ENCODE measurements at regions not wholly inside any gene's neighbourhood (a gene's known extent, or its start where the extent isn't known, plus 50 kb on each side); places are given as distances from the start of the nearest gene placed in this dataset.

GRCh38 chr13:89212186-89212585, 1541.0 kb downstream of the SLITRK5 start:
- no peak for TF ChIP-seq POLR2A (IDR thresholded peaks at IDR 0.05; ENCODE audit: low read length)
- no peak for TF ChIP-seq GATA1 (IDR thresholded peaks at IDR 0.05; ENCODE audit: low read depth, low read length)

Measured in erythroblast (primary cell).